ENCODE measurements at regions not wholly inside any gene's neighbourhood (a gene's known extent, or its start where the extent isn't known, plus 50 kb on each side); places are given as distances from the start of the nearest gene placed in this dataset.
A peak's percentile ranks its signal among the peaks of the same experiment; 100 is the strongest.

DNA sequence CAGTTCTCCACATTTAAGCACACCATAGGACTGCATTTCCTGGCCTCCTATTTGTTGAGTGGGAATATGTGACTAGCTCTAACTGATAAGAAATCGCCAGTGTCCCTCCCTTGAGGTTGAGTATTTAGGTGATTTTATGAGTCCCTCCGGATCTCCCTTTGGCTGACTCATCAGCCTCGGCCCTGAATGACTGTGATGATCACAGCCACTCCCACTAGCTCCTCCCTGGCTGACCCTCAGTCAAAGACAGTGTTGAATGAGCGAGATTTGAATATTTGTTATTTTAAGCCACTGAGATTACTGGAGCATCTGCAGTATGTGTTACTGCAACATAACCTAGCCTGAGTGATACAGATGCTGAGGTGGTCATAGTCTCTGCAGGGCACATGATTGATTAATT lies 515.3 kb downstream of the EPHB1 start:
- DNase-seq (ENCODE audit: low read depth) = no peak

DNA sequence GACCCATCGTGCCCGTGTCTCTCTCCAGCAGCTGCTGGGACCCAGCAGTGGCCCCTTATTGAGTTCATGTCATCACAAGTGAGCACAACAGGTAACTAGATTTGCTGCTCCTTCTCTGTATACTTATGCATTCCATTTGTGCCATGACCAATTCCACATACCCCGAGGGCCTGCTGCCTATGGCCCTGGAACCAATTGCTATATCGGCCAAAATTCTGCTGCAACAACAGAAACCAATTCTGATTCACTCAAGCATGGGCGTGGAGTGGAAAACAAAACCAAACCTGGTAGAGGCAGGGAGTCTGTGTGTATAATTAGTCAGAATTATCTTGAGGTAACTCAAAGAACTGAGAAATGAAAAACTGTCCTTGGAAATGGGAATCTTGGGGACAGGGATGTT lies 516.6 kb downstream of the EPHB1 start:
- DNase-seq (ENCODE audit: low read depth) = no peak

DNA sequence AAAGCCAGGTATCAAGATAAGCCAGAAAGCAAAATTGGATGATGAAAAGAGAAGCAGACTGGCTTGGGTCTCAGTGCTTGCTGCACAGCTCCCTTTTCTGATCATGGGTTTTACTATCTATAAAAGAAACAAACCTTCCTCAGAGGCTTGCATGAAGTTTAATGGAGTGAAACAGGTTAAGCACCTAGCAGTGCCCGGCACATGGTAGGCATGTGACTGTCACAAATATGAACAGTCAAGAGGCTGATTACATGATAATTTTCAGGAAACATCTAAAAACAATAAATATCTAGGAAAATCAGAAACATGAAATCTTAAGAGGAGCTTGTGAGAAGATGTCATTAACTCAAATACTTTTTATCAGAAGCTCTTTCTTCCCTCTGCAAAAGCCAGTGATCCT lies 519.2 kb downstream of the EPHB1 start:
- no peak for DNase-seq (ENCODE audit: low read depth)

DNA sequence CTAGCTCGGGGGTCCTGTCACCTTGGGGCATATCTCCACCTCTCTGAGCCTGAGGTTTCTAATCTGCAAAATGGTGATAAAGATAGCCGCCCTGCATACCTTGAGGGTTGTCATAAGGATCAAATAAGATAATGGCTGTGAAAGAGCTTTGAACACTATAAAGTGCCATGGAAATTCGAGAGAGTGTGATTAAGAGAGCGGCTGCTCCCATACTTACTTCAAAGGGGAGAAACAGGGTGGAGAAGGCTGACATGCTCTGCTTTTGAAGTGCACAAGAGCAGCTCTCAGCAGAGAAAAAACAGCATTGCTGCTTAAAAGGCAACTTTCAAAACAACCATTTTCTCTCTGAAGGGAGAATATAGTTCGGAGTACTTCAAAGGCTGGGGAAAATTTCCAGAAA lies 529.2 kb downstream of the EPHB1 start:
- DNase-seq (ENCODE audit: low read depth) = no peak

DNA sequence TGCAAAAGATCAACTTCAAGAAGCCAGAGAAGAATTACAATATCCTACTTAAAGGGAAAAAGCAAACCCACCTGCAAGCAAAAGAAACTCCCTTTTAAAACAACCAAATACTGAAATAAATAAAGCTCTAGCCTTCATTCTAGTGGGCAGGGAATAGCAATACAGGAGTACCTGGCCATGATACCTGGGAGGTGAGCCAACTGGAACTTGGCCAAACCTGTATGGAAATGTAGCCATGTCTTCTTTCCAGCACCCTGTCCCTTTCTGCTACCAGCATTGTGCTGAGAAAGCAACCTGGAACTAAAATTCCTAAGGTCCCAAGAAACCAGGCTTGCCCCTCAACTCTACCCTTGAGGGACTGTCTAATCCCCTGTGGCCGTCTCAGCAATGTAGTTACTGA lies 530.0 kb downstream of the EPHB1 start:
- DNase-seq (ENCODE audit: low read depth) = no peak

DNA sequence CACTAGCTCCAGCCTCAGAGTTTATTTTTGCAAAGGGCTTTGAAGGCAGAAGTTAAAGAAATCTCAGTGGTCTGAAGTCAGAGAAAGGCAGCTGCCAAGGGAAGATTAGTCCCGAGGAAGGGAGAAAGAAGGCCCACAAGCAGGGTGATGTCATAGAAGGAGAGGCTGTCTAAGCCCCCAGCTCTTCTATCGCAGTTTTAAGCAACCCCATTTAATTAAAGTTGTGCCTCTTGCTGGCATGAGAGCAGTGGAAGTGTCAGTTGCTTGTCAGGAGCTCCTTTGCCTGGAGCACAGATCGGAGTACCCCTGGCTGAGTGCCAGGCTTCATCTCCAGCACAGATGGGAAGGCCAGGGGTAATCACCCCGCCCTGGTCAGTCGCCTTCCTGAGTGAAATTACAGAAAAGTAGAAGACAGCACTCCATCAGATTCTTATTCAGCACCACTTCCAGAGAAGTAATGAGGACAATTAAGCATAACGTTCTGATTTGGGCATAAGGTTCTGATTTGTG lies 530.7 kb downstream of the EPHB1 start:
- no peak for DNase-seq (ENCODE audit: low read depth)

DNA sequence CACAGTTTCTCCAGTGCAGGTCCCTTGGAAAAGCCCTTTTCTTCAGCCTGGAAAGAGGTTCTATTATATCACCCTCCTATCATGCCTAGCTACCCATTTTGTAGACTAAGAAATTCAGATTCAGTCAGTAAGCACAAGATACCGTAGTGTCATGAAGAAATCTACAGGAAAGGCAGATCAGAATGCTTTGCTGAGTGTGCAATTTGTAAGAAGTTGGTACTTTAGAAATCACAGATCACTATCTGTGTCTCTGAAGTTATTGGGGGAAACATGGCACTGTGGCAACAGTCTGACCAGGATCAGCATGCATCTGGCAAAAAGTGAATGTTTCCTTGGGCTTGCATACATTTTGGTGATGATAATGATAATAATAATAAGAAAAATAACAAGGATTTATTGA lies 531.8 kb downstream of the EPHB1 start:
- DNase-seq (ENCODE audit: low read depth) = no peak

DNA sequence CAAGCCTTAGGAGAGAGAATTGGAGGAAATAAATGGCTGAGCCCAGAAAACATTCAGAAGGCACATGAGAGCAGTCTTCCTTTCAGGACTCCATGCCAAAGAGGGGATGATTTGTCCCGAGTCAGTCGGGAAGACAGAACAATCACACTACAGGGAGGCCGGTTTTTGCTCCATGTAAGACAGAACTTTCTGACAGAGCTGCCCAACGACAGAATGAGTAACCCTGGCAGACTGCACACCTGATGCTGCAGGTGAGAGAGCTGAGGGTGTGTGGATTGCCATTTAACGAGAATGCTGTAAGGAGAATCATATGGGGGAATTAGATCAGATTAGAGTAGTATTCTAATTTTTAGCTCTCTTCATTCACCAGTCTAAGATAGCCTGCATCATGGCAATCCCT lies 533.0 kb downstream of the EPHB1 start:
- no peak for DNase-seq (ENCODE audit: low read depth)

DNA sequence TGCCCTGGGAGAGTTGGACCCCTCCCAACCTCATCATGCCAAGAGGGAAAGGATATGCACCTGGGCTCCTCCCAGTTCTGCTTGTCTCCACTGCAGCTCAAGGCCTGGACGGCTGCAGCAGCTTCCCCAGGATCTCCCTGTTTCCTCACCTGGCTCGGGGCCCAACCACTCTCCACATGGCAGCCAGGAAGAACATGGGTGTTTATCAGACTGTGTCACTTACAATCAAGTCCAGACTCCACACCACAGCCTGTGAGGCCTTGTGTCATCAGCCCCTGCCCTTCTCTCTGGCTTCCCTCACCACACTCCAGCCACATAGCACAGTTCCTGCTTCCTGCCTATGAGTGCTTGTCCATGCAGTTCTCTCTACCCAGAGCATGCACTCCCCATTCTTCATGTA lies 534.4 kb downstream of the EPHB1 start:
- DNase-seq (ENCODE audit: low read depth) = no peak

DNA sequence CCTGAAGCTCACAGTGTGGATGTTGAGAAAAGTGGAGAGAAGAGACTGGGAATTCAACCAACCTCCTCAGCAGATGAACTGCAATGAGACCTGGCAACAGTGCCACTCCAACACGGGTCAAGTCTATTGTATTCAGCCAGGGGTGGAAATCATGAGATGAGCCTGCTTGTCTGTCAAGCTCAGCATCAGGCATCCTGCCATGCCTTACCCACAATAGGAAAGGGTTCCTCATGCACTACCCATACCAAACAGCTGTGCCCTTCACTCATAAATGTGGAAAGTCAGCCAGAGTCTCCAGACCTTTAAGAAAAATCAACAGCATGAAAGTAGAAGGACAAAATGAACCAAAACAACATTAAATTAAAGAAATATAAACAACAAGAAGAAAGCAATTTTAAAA lies 542.1 kb downstream of the EPHB1 start:
- peak; percentile 49 for DNase-seq (ENCODE audit: low read depth)

DNA sequence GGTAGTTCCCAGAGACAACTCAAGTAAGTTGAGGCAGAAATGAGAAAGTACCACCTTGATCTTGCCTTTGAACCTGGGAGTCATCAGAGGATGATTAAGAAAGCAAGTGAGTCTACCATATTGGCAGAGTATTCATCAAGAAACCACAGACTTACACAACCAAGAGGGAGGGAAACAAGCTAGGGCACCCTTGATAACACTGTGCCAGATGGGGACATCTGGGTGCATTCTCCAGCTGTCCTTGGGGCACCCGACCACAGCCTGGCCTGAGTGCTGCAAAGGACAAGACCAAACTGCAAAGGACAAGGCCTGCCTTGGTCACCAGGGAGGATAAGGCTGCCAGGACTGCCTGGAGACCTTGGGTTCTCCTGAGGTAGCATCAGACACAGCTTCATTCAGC lies 553.6 kb downstream of the EPHB1 start:
- no peak for DNase-seq (ENCODE audit: low read depth)

DNA sequence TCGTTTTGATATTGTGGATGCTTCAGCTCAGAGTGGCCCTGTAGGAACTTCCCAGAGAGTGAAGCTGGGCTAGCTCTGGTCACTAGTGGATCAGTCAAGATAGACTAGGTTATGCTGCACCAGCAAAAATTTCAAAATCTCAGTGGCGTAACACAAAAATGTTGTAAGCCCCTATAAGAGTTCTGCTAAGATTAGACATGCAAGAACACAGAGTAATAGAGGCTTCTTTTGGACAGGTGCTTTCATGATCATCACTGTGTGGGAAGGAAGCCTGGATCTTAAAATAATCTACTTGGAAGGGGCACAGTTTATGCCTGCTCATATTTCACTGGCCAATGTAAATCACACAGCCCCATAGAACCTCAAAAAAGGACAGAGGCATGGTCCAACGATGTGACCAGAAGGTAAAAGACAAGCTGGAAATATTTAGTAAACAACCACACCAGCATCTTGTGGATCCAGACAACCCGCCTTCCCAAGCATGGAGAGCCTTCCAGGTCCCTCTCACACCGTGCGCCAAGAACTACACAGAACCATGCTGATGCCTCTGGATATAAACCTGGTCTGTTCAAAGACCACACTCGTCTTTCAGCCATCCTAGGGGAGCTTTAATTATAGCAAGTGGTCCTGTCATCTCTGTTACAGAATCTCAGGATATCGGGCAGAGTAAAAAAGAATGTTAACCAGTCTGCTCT lies 554.3 kb downstream of the EPHB1 start:
- no peak for DNase-seq (ENCODE audit: low read depth)

DNA sequence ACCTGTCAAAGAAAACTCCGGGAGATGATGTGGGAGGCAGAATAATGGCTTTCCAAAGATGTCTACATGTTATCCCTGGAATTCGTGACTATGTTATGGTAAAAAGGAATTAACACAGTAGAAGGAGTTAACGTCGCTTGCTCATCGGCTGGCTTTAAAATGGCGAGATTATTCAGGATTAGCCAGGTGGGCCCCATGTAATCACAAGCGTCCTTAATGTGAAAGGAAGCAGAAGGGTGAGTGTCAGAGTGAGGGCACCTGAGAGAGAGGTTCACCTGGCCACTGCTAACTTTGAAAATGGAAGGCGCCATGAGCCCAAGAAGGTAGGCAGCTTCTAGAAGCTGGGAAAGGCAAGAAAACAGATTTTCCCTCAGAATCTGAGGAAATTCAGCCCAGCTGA lies 557.2 kb downstream of the EPHB1 start:
- DNase-seq (ENCODE audit: low read depth) = no peak

DNA sequence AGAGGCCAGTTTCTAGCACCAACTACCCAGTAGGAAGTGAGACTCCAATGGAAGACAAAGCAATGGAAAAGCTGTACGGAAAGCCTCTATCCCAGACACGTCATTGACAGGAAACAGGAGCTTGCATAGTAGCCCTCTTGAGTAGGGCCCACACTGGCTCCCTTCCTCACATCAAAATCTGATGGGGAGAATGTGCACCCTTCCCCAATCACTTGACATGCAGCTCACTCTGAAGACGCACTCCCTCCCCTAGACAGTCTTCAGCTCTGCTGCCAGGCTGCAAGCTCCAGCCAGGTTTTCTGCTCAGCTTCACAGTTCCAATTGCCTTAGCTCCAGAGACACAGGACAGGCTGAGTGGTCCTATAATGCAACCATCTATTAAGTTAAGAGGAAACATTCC lies 567.8 kb downstream of the EPHB1 start:
- no peak for DNase-seq (ENCODE audit: low read depth)

DNA sequence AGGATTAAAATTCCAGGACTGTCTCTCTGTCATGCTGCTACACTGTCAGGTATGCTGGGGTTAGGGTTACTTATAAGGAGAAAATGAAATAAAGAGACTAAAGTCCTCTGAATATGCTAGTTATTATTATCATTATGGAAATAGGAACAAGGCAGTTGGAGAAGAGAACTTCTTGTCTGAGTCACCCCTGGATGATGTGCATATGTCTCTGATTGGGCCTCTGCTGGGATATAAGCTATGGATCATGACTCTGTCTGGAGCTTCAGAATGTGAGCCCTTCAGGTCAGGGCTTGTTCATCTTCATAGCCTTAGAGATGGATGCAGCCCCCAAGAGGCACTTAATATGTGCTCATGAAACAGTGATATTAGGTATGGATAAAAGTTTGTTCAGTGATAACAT lies 569.6 kb downstream of the EPHB1 start:
- DNase-seq (ENCODE audit: low read depth) = no peak

DNA sequence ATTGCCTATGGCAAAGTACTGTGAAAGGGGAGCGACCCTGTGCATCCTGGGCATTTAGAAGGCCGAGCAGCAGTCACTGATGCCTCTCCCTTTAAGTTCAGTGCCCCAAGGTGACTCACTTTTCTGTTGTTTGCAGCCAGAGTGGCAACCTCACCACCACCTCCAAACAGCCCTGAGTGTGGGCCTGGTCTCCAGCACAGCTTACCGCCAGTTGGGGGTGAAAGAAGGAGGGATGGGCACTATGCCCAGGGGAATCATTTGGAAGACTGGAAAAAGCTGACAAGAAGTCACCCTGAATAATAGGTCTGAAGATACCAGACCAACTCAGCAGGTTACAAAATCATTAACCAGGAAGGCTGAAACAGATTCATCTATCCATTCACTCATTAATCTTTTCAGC lies 571.8 kb downstream of the EPHB1 start:
- no peak for DNase-seq (ENCODE audit: low read depth)

DNA sequence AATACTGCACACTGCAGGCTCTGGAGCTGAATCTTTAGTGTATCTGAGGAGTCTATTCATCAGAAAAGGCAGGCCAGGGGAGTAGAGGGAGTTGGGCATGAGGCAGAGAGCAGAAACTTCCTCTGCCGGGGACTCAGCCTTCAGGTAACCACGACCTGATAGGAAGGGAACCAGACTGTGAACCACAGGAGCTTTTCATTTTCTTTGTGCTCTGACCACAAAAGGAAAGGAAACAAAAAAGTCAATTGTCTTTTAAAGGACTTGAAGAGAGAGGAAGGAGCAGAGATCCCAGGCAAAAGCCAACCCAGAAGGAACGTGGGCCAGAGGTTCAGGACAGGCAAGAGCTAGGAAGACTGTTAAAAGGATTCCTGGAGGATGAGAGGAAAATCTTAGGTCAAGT lies 573.3 kb downstream of the EPHB1 start:
- no peak for DNase-seq (ENCODE audit: low read depth)

DNA sequence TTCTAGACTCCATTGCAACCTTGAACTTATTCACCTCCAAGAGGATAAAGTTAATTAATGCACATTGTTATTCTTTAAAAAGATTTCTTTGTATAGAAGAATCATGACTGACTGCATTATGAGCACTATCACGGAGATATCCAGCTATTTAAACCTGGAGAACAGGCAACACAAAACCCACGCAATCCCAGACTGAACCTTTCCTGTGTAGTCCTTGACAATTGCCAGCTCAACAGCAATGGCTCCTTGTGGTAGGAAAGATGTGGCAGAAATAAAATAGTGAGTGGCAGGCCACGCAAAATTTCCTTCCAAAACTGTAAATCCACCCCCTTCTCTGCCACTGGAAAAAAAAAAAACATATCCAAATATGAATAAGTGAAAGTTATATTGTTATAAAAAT lies 573.7 kb downstream of the EPHB1 start:
- no peak for DNase-seq (ENCODE audit: low read depth)

DNA sequence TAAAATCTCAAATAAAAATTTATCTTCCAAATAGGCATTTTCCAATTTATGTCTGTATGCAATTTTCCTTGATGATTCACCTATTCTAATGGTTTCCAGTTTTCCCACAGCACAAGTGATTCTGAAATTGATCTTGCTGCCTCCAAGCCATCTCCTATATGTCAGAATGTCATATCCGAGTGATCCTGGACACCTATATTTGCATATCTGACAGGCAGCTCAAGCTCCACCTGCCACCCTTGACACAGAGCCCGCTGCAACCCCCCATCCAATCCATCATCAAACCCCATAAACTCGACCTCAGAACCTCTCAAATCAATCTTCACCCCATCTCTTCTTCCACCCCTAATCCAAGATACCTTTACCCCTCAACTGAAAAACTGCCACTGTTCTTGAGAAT lies 579.5 kb downstream of the EPHB1 start:
- DNase-seq (ENCODE audit: low read depth) = no peak

DNA sequence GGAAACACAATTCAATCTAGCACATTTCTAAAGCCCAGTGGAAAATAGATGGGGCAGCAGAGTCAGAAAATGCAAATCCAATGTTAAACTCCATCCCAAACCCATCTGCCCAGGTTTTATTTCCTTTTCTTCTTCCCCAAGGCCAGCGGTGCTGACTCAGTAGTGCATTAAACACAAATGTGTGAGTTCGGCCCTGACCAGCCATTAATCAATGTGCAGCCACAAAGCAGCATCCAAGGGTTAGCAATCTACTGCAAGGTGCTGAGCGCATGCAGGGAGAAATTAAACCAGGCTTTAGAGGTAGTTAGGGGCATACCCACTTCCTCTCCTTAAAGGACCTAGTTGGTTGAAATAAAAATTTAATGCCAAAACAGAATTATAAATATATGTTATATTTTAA lies 583.3 kb upstream of the PPP2R3A start:
- no peak for DNase-seq (ENCODE audit: low read depth)

DNA sequence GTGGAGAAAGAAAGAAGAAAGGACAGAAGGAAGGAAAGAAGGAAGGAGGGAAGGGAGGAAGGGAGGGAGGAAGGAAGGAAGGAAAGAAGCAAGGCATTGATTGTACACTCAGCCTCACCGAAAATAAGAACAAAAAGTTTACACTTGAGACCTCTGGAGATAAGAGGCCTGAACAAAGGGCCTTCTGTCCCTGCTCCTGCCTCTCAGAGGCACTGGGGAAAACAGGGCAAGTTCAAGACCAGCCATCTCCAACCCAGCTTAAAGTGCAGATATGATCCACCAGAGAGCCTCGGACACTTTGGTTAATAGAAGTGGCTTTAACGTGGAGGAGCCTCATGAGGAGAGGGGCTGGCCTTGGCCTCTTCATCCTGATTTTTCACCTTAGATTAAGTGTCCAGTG lies 582.9 kb upstream of the PPP2R3A start:
- no peak for DNase-seq (ENCODE audit: low read depth)

DNA sequence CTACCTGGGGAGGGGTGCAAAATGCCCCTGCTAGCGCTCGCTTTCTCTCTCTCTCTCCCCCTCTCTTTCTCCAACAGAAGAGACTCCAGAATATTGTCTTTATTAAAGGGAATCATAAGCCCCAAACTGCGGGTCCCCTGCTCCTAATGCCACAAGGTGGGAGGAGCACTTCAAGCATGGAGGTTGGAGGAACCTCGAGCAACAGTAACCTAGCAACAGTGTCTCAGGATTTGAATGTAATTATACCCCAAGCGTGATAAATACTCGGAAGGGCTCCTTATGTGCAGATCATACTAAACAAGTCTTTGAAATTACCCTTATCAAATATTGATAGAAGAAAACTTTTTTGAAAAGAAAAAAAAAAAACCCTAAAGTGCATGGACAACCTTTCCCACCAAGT lies 582.2 kb upstream of the PPP2R3A start:
- no peak for DNase-seq (ENCODE audit: low read depth)

DNA sequence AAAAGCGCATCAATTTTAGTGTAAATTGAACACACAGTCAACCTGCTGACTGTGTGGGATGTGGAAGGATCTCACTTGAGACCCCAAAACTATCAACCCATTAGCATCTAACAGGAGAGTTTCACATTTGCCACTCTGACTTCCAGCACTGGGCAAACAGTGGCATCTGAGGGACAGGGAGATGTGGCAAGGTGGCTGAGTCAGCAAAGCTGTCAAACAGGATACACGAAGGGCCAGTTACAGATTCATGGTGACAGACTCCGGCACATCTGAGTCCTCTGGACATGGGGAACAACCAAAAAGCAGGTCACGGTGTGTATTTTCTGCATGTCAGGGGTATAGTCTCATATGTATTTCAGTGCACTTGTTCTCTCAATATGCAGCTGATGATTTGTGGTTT lies 573.4 kb upstream of the PPP2R3A start:
- DNase-seq (ENCODE audit: low read depth) = no peak

DNA sequence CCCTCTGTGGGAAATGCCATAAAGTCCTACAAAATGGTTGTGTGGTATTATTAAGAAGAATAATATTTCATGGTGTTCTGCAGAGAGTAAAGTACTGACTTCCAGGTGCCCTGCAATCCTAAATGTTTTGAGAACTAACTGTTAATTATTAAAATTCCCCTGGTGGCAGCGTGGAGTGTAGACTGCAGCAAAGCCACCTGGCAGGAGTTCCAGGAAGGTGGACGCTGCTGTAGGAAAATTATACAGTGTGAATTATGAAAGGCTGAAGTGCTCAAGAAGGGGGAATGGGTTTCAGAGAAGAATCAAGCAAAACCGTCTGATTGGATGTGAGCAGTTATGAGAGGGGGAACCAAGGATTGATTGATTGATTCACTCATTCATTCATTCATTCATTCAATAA lies 572.4 kb upstream of the PPP2R3A start:
- no peak for DNase-seq (ENCODE audit: low read depth)

Data from myocyte (in vitro differentiated cells).